HepG2 (cell line): ENCODE measurements at regions not wholly inside any gene's neighbourhood (a gene's known extent, or its start where the extent isn't known, plus 50 kb on each side); places are given as distances from the start of the nearest gene placed in this dataset.

Experiments used
- ATAC-seq: fragments of 200-7000 bp; cut with Tn5 transposase; 3 replicates; pipeline ENCODE4 v1.9.1; 2020; ENCODE audit warnings: mild to moderate bottlenecking, moderate library complexity
- BruUV-seq: library from RNA; stranded (reverse); fragments of 400-500 nt; replicated peaks from 2 replicates; lab custom pipeline; 2021; lab: Mats Ljungman, UMichigan
- CTCF ChIA-PET: fragments of 300-600 bp; formaldehyde crosslinking; extraction: SDS; loops from one replicate; lab custom pipeline; 2021; ENCODE audit warnings: low total read pairs, inconsistent platforms, low intra/inter-chr PET ratio; lab: Yijun Ruan, JAX
- POLR2A ChIA-PET: fragments of 350-600 bp; sonication (Branson Sonifier 250); formaldehyde crosslinking; loops from one replicate; lab custom pipeline; 2020; ENCODE audit warnings: antibody characterized with exemption, inconsistent platforms; lab: Yijun Ruan, JAX
- DNase-seq: peaks from one replicate; pipeline ENCODE4 v3.0.0-alpha.2; 2015; ENCODE audit warnings: low spot score
- FAIRE-seq: peaks from 3 replicates; lab custom pipeline; 2011; peaks lifted over from hg19 to GRCh38; lab: Jason Lieb, UNC
- H2AFZ ChIP-seq: one replicate; pipeline ENCODE4 v1.6.1; 2011; ENCODE audit warnings: low read length, inconsistent platforms
- H3K27ac ChIP-seq: fragments of 300-600 bp; 3 replicates; pipeline ENCODE4 v1.8.0; 2011; ENCODE audit warnings: mixed run types, mild to moderate bottlenecking, mixed read lengths, low read length, inconsistent platforms; ENCODE audit not compliant: insufficient read depth; ENCODE audit errors: extremely low read length
- H3K27me3 ChIP-seq, 2 experiments: fragments of 200-600 bp in 1 of 2; 2 replicates in 1 of 2; 3 replicates in 1 of 2; pipeline versions ENCODE4 v1.6.0 to v1.8.0; 2011; ENCODE audit warnings: low read length in 2 of 2, mild to moderate bottlenecking in 2 of 2, moderate library complexity in 2 of 2, inconsistent platforms in 1 of 2; ENCODE audit not compliant: insufficient read depth in 2 of 2, control insufficient read depth in 1 of 2
- H3K36me3 ChIP-seq, 2 experiments: fragments of 200-600 bp in 1 of 2; replicated peaks in 1 of 2; 2 replicates in 1 of 2; 3 replicates in 1 of 2; pipeline versions ENCODE4 v1.5.1 to v1.8.0; 2011; ENCODE audit warnings: low read length in 2 of 2, inconsistent platforms in 1 of 2; ENCODE audit not compliant: insufficient read depth in 2 of 2, control insufficient read depth in 1 of 2
- H3K4me1 ChIP-seq: 2 replicates; pipeline ENCODE4 v1.5.1; 2012; ENCODE audit warnings: low read length, inconsistent platforms; ENCODE audit not compliant: insufficient read depth
- H3K4me2 ChIP-seq: 2 replicates; pipeline ENCODE4 v1.6.0; 2011; ENCODE audit warnings: low read depth, low read length, inconsistent platforms
- H3K4me3 ChIP-seq, 3 experiments: fragments of 200-600 bp in 1 of 3; sonication (generic), shearing (Covaris generic) in 1 of 3; replicated peaks in 1 of 3; 2 replicates each; pipeline ENCODE4 v1.5.1; 2011 to 2016; ENCODE audit warnings: low read length in 3 of 3, inconsistent platforms in 2 of 3, low read depth in 2 of 3, mild to moderate bottlenecking in 2 of 3, control low read depth in 1 of 3, mixed read lengths in 1 of 3; ENCODE audit not compliant: insufficient read depth in 1 of 3
- H3K79me2 ChIP-seq: one replicate; pipeline ENCODE4 v1.6.1; 2011; ENCODE audit warnings: low read length, inconsistent platforms; ENCODE audit not compliant: insufficient read depth
- H3K9ac ChIP-seq: 2 replicates; pipeline ENCODE4 v1.6.0; 2011; ENCODE audit warnings: mild to moderate bottlenecking, low read depth, low read length, inconsistent platforms; ENCODE audit not compliant: insufficient read depth
- H3K9me3 ChIP-seq: 2 replicates; pipeline ENCODE4 v1.5.1; 2012; ENCODE audit warnings: mild to moderate bottlenecking, low read length
- H4K20me1 ChIP-seq: 2 replicates; pipeline ENCODE4 v1.6.0; 2011; ENCODE audit warnings: inconsistent platforms, mild to moderate bottlenecking, low read length, moderate library complexity; ENCODE audit not compliant: insufficient read depth
- KDM5A ChIP-seq: fragments of 200-600 bp; sonication (generic); IDR thresholded peaks from 2 replicates; pipeline ENCODE4 v1.7.0; 2018; ENCODE audit warnings: antibody characterized with exemption, mild to moderate bottlenecking, low read length, borderline replicate concordance
- MTA1 ChIP-seq: sonication (generic); formaldehyde crosslinking; IDR thresholded peaks from 2 replicates; pipeline ENCODE4 v1.4.0; 2020; ENCODE audit warnings: missing genetic modification reagents, mild to moderate bottlenecking, borderline replicate concordance
- SAFB2 ChIP-seq: sonication (generic); formaldehyde crosslinking; IDR thresholded peaks from 2 replicates; pipeline ENCODE4 v1.5.1; 2020; ENCODE audit warnings: missing genetic modification reagents, low read depth, mild to moderate bottlenecking, borderline replicate concordance
- SPEN ChIP-seq: sonication (generic); formaldehyde crosslinking; IDR thresholded peaks from 2 replicates; pipeline ENCODE4 v1.5.1; 2020; ENCODE audit warnings: low read depth, mild to moderate bottlenecking, missing genetic modification reagents
- TOPORS ChIP-seq: sonication (generic); formaldehyde crosslinking; IDR thresholded peaks from 2 replicates; pipeline ENCODE4 v1.8.0; 2023; ENCODE audit warnings: mild to moderate bottlenecking, missing genetic modification reagents
- USF2 ChIP-seq, 2 experiments: sonication (generic) in 1 of 2; formaldehyde crosslinking in 1 of 2; IDR thresholded peaks; 2 replicates each; pipeline versions ENCODE4 v1.5.1 to v1.6.1; 2011 to 2020; ENCODE audit warnings: borderline replicate concordance in 1 of 2, low read depth in 1 of 2, low read length in 1 of 2, mild to moderate bottlenecking in 1 of 2, missing genetic modification reagents in 1 of 2, moderate library complexity in 1 of 2
- ZFP36L1 ChIP-seq: sonication (generic); formaldehyde crosslinking; IDR thresholded peaks from 2 replicates; pipeline ENCODE4 v1.8.0; 2022; ENCODE audit warnings: mild to moderate bottlenecking, missing genetic modification reagents, moderate library complexity
- ZNF576 ChIP-seq: sonication (generic); formaldehyde crosslinking; IDR thresholded peaks from 2 replicates; pipeline ENCODE4 v1.4.0; 2020; ENCODE audit warnings: mild to moderate bottlenecking, missing genetic modification reagents
- ZNF589 ChIP-seq: sonication (generic); formaldehyde crosslinking; conservative IDR thresholded peaks from 2 replicates; pipeline ENCODE4 v1.8.0; 2022; ENCODE audit warnings: mild to moderate bottlenecking, moderate library complexity, missing genetic modification reagents
- ZNF609 ChIP-seq: sonication (generic); formaldehyde crosslinking; IDR thresholded peaks from 2 replicates; pipeline ENCODE4 v1.4.0; 2020; ENCODE audit warnings: mild to moderate bottlenecking, missing genetic modification reagents, borderline replicate concordance
- WGBS: methylation state at CpG from one replicate; pipeline ENCODE4 v1.1.6; 2017; ENCODE audit warnings: low lambda C conversion rate; 5-methylcytosine and 5-hydroxymethylcytosine counted together
- in situ Hi-C: cut with HindIII; loops from 2 replicates; pipeline ENCODE4 v1.10.0; 2017; ENCODE audit warnings: low pct_unique_long_range_greater_than_20kb; ENCODE audit not compliant: extremely low pct_ligation_motif_present
- intact Hi-C: fragments of 100-400 bp; cut with micrococcal nuclease; formaldehyde crosslinking; loops from one replicate; pipeline ENCODE4 v1.10.0; 2022; ENCODE audit not compliant: unreplicated experiment
- TF ChIP-seq, protein P1 (sequence below): sonication (generic); formaldehyde crosslinking; IDR thresholded peaks from 2 replicates; pipeline ENCODE4 v1.4.0; 2020; ENCODE audit warnings: missing genetic modification reagents
- TF ChIP-seq, protein P2 (sequence below): sonication (generic); formaldehyde crosslinking; IDR thresholded peaks from 2 replicates; pipeline ENCODE4 v1.4.0; 2020; ENCODE audit warnings: mild to moderate bottlenecking, low read depth, missing genetic modification reagents

DNA sequence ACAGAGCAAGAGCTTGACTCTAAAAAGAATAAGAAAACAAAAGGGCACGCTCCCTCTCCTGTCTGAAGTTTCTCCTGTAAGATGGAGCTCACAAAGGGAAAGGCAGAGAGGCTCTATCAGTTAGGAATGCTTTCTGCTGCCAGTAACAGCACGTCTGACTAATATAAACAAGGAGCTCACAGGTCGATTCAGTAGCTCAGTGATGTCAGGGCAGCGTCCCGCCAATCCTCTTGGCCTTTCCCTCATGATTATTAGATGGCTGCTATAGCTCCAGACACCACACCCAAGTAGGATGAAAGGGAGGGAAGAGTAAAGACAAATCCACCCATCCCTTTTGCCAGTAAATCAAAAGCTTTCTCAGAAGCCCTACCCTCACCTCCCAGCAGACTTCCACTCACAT lies 51.3 kb upstream of the HMGXB4 start:
- Histone ChIP-seq H3K4me2 (no peak overlapping the region), H3K27ac (no peak overlapping the region), H3K4me3 (no peak overlapping the region), H3K9me3 (no peaks in the 10 kb centered on the region), H4K20me1 (no peaks in the 10 kb centered on the region; the same call in 1 of the 2 replicates), H2AFZ (no peak overlapping the region), H3K27me3 (no peaks in the 10 kb centered on the region), H3K4me1 (0 out of 2 replicates have a peak, but pooled peaks cover 7% of the 10 kb centered on the region), H3K36me3 (peaks cover 0 to 4% of the 10 kb centered on the region in 2 experiments; a peak in 1 of 5 replicates), H3K9ac (no peak overlapping the region), H3K79me2 (no peaks in the 10 kb centered on the region)
- intact Hi-C loops: no loop called here
- BruUV-seq: no TSS peak
- no peak for ATAC-seq
- ChIA-PET POLR2A (no interaction called here), CTCF (no interaction called here)
- no peak for FAIRE-seq
- WGBS: 58% methylated on average over 5 of the region's 5 CpGs
- DNase-seq: no peak
- in situ Hi-C loops: no loop called here
- TF ChIP-seq MTA1 (CRISPR knock-in tag): no peak
- TF ChIP-seq ZNF576: no peak
- no peak for TF ChIP-seq TOPORS (CRISPR knock-in tag)
- no peak for TF ChIP-seq SPEN (CRISPR knock-in tag)
- TF ChIP-seq ZNF609: no peak
- TF ChIP-seq KDM5A: no peak
- no peak for TF ChIP-seq SAFB2
- TF ChIP-seq USF2 (IDR thresholded peaks at IDR 0.05; ENCODE audit: low read depth, low read length): no peak
- TF ChIP-seq USF2 (CRISPR knock-in tag; IDR thresholded peaks at IDR 0.05; ENCODE audit: borderline replicate concordance): no peak
- TF ChIP-seq, protein P1, sequence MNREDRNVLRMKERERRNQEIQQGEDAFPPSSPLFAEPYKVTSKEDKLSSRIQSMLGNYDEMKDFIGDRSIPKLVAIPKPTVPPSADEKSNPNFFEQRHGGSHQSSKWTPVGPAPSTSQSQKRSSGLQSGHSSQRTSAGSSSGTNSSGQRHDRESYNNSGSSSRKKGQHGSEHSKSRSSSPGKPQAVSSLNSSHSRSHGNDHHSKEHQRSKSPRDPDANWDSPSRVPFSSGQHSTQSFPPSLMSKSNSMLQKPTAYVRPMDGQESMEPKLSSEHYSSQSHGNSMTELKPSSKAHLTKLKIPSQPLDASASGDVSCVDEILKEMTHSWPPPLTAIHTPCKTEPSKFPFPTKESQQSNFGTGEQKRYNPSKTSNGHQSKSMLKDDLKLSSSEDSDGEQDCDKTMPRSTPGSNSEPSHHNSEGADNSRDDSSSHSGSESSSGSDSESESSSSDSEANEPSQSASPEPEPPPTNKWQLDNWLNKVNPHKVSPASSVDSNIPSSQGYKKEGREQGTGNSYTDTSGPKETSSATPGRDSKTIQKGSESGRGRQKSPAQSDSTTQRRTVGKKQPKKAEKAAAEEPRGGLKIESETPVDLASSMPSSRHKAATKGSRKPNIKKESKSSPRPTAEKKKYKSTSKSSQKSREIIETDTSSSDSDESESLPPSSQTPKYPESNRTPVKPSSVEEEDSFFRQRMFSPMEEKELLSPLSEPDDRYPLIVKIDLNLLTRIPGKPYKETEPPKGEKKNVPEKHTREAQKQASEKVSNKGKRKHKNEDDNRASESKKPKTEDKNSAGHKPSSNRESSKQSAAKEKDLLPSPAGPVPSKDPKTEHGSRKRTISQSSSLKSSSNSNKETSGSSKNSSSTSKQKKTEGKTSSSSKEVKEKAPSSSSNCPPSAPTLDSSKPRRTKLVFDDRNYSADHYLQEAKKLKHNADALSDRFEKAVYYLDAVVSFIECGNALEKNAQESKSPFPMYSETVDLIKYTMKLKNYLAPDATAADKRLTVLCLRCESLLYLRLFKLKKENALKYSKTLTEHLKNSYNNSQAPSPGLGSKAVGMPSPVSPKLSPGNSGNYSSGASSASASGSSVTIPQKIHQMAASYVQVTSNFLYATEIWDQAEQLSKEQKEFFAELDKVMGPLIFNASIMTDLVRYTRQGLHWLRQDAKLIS (CRISPR knock-in tag): no peak
- TF ChIP-seq ZFP36L1 (CRISPR knock-in tag): no peak
- TF ChIP-seq, protein P2, sequence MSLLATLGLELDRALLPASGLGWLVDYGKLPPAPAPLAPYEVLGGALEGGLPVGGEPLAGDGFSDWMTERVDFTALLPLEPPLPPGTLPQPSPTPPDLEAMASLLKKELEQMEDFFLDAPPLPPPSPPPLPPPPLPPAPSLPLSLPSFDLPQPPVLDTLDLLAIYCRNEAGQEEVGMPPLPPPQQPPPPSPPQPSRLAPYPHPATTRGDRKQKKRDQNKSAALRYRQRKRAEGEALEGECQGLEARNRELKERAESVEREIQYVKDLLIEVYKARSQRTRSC: no peak
- no peak for TF ChIP-seq ZNF589 (CRISPR knock-in tag)
